Hematopoietic multipotent progenitor cell treated with erythropoietin and hydrocortisone succinate and interleukin-3 and kit ligand, for 4 days (in vitro differentiated cells): ENCODE measurements at regions not wholly inside any gene's neighbourhood (a gene's known extent, or its start where the extent isn't known, plus 50 kb on each side); places are given as distances from the start of the nearest gene placed in this dataset.
"Not testable (repeated sequence)": the region's sequence is repeated elsewhere in the genome, so short reads cannot be mapped to it uniquely, and the experiment has no call there.

Source experiments
- DNase-seq: peaks from one replicate; pipeline ENCODE4 v3.0.0-alpha.2; 2015

DNA sequence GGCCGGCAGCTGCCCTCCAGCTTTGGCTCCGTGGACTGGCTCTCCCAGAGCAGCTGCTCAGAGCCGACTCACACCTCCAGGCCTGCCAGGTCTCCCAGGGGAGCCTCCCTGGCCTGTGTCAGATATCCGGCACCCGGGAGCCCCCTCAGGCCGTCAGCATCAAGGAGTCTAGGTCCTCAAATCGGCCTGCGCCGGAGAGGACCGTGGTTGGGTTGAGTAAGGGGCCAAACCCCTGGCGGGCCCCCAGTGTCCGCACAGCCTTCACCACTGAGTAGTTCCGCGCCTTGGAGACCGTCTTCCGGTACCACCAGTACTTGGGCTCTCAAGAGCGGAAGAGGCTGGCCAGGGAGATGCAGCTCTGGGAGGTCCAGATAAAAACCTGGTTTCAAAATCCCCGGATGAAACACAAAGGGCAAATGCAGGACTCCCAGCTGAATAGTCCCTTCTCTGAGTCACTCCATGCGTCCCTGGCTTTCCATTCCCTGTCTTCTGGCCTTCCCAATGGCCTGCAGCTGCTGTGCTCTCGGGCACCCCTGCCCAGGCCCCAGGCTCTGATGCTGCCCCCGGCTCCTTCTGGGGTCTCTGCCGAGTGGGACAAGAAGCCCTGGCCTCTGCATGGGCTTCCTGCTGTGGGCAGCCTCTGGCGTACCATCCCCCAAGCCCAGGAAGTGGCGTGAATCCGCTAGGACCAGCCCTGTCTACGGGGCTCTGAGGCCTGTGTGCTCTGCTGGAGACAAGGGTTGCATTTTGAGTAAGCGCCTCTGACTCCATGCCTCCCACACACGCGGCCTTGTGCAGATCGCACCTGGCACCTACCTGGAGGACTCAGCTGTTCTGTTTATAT lies 245.1 kb upstream of the ATXN7L3B start:
- no peak for DNase-seq

DNA sequence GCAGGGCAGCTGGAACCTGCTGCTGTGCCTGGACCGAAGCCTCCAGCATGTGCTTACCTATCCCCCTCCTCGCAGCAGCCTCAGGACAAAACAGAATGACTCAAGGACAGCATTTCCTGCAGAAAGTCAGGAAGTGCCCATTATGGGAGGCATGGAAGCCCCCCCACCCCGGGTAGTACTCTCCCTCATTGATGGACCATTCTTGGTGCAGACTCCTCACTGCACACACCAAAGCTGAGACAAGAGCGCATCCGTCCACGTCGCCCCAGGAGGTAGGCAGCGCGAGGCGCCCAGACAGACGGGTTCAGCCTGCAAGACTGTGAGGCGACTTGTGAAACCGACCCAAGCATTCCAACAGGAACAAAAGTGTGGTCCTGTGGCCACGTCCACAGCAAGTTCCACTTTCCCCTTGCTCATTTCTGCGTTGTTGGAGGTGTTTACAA lies 243.9 kb upstream of the ATXN7L3B start:
- no peak for DNase-seq

DNA sequence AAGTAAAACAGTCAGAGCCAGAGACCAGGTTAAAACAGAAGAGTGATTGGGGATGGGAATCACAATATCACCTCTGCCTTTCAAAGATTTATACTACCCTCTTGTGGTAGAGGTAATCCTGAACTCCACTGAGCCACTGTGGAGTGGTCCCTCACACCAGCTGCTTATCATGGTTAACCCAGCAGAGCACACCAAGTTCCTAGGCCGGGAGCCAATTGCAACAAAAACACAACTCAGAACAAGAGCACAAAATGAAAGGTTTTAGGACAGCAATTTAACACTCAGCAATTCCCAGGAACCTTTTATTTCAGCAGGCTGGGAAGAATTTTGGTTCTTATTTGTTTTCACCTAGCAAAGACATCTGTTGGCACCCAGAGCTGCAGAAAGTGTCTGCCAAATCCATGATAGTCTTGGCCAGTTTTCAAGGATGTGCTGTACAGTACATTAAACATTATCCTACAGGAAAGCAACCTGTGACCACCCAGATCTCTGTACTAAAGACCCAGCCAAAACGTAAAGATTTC lies 220.5 kb upstream of the ATXN7L3B start:
- peak; percentile 25 for DNase-seq

DNA sequence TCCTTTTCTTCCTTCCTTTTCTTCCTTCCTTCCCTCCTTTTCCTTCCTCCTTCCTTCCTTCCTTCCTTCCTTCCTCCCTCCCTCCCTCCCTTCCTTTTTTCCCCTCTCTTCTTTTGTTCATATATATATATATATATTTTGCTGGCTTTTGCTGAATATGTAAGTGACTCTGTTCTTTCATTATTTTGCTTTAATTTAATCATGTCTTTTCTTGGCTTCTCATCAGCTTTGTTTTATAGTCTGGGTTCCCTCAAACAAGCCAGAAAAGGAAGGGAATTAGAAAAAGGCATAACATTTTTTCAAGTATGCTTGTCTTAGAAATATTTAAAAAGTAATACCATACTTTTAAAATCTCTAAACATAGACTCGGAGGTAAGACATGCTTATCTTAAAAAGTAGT lies 219.9 kb upstream of the ATXN7L3B start:
- DNase-seq, result no peak

DNA sequence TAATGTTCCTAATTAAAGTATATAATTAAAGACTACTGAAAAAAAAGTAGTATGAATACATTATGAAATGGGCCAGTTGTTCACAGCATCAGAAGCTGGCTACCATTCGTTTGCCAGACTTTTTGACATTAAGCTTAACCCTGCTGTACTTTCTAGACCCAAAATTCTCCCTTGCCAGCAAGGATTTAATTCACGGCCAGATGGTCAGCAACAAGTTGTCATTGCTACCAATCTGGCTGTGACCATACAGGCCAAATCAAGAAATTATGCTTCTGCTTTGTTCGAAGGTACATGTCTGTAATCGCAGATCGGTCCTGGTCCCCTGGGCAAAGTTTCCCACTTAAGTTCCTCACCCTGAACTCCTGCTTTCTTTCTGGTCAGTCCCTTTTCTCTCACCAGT lies 217.7 kb upstream of the ATXN7L3B start:
- DNase-seq, result no peak

DNA sequence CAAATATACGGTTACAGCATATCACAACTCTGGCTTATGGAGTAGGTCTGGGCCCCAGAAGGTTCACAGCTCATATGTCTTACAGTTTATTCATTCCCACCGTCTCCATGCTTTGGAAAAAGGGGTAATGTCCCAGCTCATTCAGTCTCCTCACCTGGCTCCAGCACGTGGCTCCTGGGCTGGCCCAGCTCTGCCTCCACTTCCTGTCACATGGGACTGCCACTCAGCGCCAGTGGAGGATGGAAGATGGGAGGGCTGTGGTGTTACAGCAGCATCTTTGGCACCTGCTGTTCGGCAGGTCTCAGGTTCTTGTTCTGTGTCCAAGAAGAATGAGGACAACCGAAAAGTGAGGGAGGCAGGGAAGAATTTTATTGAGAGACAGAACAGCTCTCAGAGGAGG lies 216.3 kb upstream of the ATXN7L3B start:
- no peak for DNase-seq

DNA sequence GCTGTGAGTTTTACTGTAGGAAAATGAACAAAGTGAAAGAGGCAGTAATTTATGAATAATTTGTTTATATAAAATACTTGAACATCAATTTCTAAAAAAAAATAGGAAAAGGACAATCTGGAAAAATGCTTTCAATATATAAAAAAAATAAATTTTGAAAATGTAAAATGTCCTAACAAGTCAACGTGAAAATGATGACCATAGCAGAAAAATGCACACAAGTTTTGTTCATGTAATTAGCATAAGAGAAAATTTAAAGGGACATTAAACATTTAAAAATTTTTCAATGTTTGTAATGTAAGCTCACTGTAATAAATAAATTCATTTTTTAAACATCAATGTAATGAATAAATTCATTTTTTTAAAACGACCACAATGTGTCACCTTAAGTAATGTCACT lies 214.8 kb upstream of the ATXN7L3B start:
- DNase-seq, result no peak

DNA sequence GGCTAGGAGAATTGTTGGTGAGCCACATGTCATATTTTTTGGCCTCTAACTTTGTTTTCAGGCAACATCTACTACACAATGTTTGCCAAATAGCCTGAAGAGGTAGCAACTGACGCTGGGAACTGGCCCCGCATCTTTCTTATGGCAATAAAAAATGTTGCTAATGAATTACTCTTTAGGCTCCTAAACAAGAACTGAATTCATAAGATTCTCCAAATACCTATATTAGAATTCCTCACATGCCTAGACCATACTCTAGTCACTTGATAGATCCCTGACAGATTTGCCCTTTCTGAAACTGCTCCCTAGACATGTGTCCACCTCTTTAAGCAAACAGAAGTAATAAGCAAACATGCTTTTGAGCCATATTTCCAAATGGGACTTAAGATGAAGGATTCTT lies 209.0 kb upstream of the ATXN7L3B start:
- DNase-seq, result no peak

DNA sequence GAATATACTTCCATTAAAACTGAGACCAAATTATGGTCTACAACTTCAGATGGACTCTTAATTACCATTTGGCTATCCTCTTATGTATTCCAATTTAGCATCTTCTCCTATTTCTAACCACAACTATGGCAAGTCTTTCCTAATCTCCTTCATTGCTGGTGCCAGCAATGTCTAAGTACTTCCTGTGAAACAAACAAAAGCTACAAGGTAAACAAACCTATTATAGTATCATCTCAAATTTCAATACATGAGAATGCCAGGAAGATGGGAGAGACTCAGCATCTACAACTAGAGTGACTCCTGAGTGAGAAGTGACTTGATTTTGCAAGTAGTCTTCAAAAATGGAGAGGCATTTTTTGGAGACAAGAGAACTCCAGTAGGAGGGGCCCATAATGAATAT lies 202.9 kb upstream of the ATXN7L3B start:
- DNase-seq, result no peak

DNA sequence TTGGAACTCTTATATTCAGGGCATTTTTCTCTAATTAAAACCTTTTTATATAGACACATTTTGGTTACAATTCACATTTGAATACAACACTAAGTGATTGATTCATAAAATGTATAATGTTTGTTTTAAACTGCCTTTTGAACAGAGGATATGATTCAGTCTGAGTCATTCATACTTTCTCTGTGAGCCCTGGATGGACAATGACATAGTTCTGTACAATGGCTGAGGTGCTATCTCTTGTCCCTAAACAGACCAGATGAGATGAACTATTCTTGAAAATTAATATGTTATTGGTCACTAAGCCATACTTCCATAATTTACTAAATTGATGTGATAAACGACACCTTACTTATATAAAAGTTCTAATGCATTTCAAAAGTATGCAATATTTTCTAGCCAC lies 199.7 kb upstream of the ATXN7L3B start:
- no peak for DNase-seq

DNA sequence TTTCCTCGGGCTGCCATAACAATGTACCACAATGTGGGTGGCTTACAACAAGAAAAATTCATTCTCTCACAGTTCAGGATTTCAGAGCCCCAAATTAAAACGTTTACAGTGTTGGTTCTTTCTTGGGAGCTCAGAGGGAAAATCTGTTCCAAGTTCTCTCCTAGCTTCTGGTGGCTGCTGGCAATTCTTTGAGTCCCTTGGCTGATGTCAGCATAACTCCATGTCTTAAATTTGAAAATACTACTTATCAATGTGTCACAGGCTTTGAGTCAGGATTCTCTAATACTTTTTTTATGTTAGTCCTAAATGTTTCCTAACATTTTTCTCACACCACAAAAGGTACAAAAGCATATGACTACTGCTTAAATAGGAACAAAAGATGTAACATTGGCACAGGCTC lies 198.4 kb upstream of the ATXN7L3B start:
- DNase-seq, result no peak

DNA sequence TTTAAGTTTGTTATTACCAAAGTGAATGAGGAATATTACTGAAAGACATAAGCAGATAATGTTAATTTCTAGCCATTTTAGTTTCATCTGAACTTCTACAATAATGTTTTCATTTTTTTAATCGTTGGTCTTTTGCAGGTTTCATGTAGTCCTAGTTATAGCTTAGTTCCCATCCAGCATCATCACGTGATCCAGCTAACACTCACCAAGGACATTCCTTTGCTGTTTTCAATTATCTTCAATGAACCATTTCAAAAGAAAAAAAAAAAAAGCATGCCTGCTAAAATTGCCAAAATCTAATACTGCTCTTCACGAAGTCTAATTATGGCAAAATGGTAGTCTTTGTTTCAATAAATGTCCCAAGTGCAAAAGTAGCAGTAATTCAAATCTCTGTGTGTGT lies 187.7 kb upstream of the ATXN7L3B start:
- no peak for DNase-seq

DNA sequence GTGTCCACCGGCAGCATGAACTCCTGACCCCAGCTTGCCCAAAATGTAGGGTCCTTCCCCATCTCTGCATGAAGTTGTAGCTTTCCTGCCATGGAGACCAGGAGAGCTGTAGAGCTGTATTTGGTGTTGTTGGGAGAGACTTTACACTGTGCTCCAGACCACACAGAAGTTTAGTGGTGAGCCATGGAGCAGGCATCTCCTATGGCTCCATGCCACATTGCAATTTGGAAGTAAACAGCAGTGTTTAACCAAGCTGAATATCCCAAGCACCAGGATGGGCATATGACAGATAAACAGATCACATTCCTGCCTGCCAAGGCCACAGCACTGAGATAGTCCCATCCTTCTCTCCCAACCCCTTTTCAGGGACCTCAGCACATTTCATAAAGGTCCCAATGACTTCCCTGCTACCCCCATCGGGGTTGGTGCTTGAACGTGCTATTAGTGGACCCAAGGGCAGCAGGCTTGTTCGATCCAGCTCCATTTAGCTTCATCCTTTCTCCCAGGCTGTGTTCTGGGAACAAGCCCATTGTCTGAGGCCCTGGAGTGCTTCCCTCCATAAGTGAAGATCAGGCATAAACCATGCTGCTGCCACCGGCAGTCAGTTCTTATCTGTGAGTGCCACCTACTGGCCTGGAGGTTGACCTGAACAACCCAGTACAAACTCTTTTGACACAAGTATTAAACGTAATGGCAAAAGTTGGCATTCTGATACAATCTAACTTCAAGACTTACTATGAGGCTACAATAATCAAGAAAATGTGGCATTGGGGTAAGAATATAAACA lies 172.3 kb upstream of the ATXN7L3B start:
- DNase-seq, result peak; percentile 55

DNA sequence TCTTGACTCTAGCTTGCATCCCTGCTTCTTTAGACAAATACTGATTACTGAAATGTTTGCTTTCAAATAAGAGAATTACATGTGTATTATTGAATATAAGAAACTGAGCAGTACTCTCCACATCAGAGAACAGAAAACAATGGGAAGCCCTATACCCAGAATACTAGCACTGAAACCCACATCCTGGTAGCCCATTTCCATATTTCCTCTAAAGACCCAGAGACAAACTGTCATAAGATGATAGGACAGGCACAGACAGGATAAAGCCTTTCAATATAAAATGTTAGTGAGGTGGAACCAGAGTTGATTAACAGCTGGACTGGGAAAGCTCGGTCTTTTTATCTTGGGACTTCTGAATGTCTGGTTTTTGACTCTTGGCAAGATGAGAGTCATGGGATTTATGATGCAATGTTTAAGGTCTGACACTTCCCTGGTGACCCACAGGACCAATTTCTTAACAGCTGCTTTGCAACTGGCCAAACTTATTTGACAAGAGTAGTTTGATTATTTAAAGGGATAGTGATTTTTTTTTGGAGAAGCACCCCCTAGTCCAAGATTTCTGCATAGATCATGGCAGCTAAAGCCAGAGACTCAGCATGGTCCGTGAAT lies 166.9 kb upstream of the ATXN7L3B start:
- no peak for DNase-seq

DNA sequence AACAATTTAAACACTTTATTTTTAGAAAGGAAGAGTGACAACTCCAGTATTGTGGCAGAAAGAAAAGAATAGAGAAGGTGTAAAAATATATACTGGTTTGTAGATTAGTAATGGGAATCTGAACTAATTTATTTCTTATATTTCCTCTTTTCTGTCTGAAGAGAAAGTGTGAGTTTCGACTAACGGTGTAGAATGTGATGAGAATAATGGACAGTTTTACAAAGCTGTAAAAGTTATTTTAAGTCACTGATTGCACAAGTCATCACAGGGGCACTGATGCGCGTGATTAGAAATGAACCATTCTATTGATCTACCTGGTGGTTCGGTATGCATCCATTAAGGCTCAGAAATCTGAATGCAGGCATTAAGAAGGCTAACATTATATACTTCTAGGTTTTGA lies 158.5 kb upstream of the ATXN7L3B start:
- no peak for DNase-seq

DNA sequence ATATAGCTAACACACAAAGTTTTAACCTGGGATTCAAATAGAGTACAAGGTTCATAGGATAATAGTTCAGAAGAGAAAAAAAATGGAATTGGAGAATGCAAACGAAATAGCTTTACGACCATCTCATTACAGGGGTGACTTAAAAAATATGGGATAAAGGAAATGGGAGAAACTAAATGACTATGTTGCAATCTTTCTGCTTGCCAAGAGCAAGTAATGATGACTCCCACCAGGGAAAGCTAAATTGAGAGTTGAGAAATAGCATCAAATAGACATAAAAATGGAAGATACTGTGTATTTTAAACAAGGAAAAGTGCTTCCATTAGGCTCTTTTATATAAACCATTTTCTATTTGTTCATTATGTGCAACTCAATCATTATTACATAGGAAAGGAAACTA lies 155.7 kb upstream of the ATXN7L3B start:
- DNase-seq, result no peak

DNA sequence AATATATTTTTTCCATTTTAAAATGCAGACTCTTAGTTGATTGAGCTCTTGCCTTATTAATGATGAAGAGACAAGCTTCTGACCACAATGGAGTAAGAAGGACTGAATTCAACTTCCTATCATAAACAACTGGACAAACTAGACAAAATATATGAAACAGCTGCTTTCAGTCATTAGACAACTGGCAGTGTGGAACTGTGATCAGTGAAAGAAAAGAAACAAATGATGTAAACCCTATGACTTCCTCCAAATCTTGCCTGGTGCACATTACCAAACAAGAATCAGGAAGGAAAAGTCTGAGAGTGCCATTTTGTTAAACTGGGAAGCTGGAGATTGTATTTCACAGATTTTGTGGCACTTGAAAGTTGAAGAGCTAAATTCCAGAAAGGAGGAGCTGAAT lies 154.7 kb upstream of the ATXN7L3B start:
- no peak for DNase-seq

DNA sequence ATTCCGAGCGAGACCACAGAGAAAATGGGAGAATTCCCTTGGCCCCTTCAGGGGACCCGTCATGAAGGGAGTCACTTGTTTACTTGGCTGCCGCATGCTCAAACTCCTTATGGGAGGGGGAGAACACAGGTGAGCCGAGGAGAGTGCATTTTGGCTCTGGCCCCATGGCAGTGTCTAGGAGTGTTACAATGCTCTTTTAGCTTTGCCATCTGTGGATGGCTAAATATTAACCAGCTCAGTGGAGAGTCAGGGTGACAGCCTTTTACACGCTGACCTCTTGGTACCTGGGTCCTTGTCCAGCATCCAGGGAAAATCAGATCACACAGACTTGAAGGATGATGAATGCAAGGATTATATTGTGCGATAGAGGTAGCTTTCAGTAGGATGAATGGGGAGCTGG lies 146.4 kb upstream of the ATXN7L3B start:
- DNase-seq, result no peak

DNA sequence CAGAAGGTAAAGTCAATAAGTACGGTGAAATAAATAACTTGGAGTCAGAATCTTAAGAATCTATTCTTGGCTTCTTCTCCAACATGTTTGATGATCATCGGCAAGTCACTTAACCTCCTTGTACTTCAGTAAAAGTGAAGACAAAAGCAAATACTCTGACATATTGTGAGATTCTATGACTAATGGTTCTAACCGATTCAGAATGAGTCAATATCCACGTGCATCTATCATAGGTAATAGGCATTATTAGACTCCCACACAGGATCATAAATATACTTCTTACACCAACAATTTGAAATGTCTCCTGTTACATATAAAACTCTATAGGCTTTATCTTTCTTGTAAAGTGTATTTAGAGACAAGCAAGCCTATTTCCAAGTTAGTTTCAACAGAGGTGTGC lies 144.4 kb upstream of the ATXN7L3B start:
- no peak for DNase-seq

DNA sequence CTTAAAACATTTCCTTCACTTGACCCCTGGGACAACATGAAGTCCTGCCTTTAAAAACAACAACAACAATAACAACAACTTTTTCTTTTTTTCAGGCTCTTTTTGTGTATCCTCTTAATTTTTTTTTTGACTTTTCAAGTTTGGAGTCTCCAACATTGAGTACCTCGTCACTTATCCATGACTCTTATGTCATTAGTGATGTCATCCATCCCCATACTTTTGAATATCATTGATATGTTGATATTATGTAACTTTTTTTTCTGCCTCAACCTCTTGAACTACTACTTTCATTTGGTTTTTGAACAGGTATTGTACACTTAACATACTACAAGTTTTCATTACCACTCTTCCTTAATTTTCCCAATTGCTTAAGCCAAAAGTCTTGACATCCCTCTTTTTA lies 143.0 kb upstream of the ATXN7L3B start:
- DNase-seq, result no peak

DNA sequence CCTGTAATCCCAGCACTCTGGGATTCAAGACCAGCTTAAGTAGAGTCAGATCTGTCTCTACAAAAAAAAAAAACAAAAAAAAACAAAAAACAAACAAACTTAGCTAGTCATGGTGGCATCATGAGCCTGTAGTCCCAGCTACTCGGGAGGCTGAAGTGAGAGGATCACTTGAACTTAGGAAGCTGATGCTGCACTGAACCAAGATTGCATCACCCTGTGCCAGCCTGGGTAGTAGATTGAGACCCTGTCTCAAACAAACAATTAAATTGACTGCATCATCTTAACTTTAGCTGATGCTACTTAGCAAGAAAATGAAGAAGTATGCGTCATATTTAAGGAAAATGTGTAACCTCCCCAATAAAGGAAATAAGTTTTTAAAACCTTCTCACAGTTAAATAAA lies 136.6 kb upstream of the ATXN7L3B start:
- DNase-seq, result no peak

DNA sequence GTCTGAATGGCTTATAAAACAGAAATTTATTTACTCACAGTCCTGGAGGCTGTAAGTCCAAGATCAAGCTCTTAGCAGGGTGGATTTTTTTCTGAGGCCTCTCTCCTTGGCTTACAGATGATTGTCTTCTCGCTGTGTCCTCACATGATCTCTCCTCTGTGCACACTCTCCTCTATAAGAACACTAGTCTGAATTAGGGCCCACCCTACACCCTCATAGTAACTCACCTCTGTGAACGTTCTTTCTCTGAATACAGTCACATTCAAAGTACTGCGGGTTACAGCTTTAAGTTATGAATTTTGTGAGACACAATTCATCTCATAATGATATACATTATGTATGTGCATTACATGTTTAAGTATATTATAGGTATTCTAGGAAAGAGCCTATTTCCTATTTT lies 135.7 kb upstream of the ATXN7L3B start:
- no peak for DNase-seq

DNA sequence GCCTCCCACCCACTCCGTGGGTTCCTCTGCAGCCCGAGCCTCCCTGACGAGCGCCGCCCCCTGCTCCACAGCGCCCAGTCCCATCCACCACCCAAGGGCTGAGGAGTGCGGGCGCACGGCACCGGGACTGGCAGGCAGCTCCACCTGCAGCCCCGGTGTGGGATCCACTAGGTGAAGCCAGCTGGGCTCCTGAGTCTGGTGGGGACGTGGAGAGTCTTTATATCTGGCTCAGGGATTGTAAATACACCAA lies 134.5 kb upstream of the ATXN7L3B start:
- DNase-seq, result not testable (repeated sequence)

DNA sequence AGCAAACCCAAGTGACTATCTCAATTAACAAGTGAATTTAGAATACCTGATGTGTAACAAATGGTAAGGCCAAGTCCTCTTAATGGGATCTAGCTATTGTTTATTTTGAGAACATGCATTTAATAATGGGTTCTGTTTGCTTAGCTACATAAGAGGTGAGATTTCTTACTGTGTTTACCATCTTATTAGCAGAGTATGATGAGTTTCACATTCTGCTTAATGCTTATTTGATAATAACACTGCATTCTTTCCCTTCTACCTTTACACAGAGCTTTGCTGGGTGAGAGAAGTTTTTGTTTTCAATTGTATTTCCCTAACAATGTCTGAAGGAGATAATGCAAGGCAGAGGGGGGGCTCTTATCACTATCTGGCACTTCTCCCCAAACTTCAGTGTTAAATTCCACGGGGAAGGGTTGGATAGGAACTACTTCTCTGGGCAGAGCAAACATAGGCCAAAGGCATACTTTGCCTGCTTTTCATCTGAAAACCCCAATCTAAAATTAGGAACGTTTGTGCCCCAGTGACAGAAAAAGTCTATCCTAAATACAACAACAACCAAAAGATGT lies 129.0 kb upstream of the ATXN7L3B start:
- DNase-seq, result no peak
